KMS-11 (cell line): ENCODE measurements at regions not wholly inside any gene's neighbourhood (a gene's known extent, or its start where the extent isn't known, plus 50 kb on each side); places are given as distances from the start of the nearest gene placed in this dataset.

ENCODE experiments used
- H2AFZ ChIP-seq: fragments of 200-600 bp; sonication (generic); 2 replicates; pipeline ENCODE4 v1.6.1; 2016; ENCODE audit warnings: antibody characterized with exemption, mixed run types, low read depth
- H3K27ac ChIP-seq: fragments of 200-600 bp; sonication (generic); 2 replicates; pipeline ENCODE4 v1.6.1; 2016; ENCODE audit warnings: mild to moderate bottlenecking, mixed run types
- H3K27me3 ChIP-seq: fragments of 200-600 bp; sonication (generic); 2 replicates; pipeline ENCODE4 v1.6.1; 2017; ENCODE audit warnings: mild to moderate bottlenecking, low read depth, mixed run types, moderate library complexity; ENCODE audit not compliant: insufficient read depth
- H3K36me3 ChIP-seq: fragments of 200-600 bp; sonication (generic); 2 replicates; pipeline ENCODE4 v1.6.1; 2017; ENCODE audit warnings: mild to moderate bottlenecking, mixed run types; ENCODE audit not compliant: insufficient read depth
- H3K4me1 ChIP-seq: fragments of 200-600 bp; sonication (generic); 2 replicates; pipeline ENCODE4 v1.6.1; 2016; ENCODE audit warnings: mild to moderate bottlenecking, low read depth, mixed run types; ENCODE audit not compliant: poor library complexity, severe bottlenecking
- H3K4me2 ChIP-seq: fragments of 200-600 bp; sonication (generic); 2 replicates; pipeline ENCODE4 v1.7.0; 2016; ENCODE audit warnings: mild to moderate bottlenecking, mixed run types
- H3K4me3 ChIP-seq: fragments of 200-600 bp; sonication (generic); IDR thresholded peaks from 2 replicates; pipeline ENCODE4 v1.6.1; 2017; ENCODE audit warnings: low read depth, low read length, mixed read lengths; ENCODE audit not compliant: insufficient read depth
- H3K79me2 ChIP-seq: fragments of 200-600 bp; sonication (generic); 2 replicates; pipeline ENCODE4 v1.6.1; 2016; ENCODE audit warnings: low read depth, mixed run types; ENCODE audit not compliant: insufficient read depth
- H3K9ac ChIP-seq: fragments of 200-600 bp; sonication (generic); 2 replicates; pipeline ENCODE4 v1.6.1; 2016; ENCODE audit warnings: mild to moderate bottlenecking, mixed run types
- H4K20me1 ChIP-seq: fragments of 200-600 bp; sonication (generic); 2 replicates; pipeline ENCODE4 v1.6.1; 2016; ENCODE audit warnings: mild to moderate bottlenecking, mixed run types; ENCODE audit not compliant: insufficient read depth
- TF ChIP-seq, protein P1 (sequence below): fragments of 200-600 bp; sonication (generic); conservative IDR thresholded peaks from 2 replicates; pipeline ENCODE4 v1.6.1; 2017; ENCODE audit warnings: low read depth, mild to moderate bottlenecking, antibody characterized with exemption, low read length, moderate library complexity, mixed read lengths

GRCh38 chr2:42923580-42924417 is 131.4 kb upstream of the HAAO start:
- TF ChIP-seq, protein P1, sequence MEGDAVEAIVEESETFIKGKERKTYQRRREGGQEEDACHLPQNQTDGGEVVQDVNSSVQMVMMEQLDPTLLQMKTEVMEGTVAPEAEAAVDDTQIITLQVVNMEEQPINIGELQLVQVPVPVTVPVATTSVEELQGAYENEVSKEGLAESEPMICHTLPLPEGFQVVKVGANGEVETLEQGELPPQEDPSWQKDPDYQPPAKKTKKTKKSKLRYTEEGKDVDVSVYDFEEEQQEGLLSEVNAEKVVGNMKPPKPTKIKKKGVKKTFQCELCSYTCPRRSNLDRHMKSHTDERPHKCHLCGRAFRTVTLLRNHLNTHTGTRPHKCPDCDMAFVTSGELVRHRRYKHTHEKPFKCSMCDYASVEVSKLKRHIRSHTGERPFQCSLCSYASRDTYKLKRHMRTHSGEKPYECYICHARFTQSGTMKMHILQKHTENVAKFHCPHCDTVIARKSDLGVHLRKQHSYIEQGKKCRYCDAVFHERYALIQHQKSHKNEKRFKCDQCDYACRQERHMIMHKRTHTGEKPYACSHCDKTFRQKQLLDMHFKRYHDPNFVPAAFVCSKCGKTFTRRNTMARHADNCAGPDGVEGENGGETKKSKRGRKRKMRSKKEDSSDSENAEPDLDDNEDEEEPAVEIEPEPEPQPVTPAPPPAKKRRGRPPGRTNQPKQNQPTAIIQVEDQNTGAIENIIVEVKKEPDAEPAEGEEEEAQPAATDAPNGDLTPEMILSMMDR, result no peak
- Histone ChIP-seq H4K20me1 (no peaks in the 10 kb centered on the region), H3K27ac (no peak overlapping the region), H3K4me1 (no peaks in the 10 kb centered on the region), H3K4me2 (no peak overlapping the region), H3K4me3 (no peak overlapping the region), H3K27me3 (no peaks in the 10 kb centered on the region), H3K79me2 (no peaks in the 10 kb centered on the region), H3K36me3 (no peaks in the 10 kb centered on the region), H2AFZ (no peak overlapping the region), H3K9ac (no peak overlapping the region)

DNA sequence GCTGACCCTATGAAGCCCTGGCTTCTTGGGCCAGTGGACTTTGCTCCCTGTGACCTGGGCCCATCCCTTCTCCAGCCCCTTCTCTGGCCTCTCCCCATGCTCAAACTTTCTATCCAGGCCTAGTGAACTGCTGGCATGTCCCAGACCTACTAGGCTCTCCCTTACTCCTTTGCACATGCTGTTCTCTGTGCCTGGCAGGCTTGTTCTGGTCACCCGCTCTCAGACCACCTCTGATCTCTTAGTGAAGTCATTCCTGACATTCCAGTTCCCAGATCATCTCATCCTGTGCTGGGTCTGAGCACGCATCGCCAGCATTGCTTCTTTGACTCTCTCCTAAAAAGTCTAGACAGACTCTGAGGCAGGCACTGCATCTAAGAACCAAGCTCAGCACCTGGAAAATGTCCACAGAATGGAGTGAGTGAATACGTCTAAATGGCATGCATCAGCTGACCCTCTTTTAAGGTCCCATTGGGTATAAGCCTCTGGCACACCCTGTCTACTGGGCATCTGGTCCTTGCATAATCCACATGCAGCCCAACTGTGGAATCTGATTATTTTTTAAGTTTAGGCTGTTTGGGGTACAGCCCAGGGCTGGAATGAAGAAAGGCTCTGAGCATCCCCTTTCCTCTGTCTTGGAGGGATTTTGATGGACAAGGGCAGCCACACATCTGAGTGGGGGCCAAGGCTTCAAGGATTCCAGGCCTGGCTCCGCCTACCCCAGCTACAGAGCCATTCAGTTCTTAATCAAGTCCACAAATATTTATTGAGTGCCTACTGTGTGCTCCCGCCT is 130.6 kb upstream of the HAAO start:
- no peaks in the 10 kb centered on the region for H3K27me3 ChIP-seq
- no peaks in the 10 kb centered on the region for H3K79me2 ChIP-seq
- no peak overlapping the region for H2AFZ ChIP-seq
- no peak overlapping the region for H3K9ac ChIP-seq
- H3K4me2 ChIP-seq, result no peak overlapping the region
- TF ChIP-seq, protein P1, result no peak
- no peak overlapping the region for H3K4me3 ChIP-seq
- H3K4me1 ChIP-seq, result no peaks in the 10 kb centered on the region
- no peaks in the 10 kb centered on the region for H4K20me1 ChIP-seq
- no peak overlapping the region for H3K27ac ChIP-seq
- H3K36me3 ChIP-seq, result no peaks in the 10 kb centered on the region

DNA sequence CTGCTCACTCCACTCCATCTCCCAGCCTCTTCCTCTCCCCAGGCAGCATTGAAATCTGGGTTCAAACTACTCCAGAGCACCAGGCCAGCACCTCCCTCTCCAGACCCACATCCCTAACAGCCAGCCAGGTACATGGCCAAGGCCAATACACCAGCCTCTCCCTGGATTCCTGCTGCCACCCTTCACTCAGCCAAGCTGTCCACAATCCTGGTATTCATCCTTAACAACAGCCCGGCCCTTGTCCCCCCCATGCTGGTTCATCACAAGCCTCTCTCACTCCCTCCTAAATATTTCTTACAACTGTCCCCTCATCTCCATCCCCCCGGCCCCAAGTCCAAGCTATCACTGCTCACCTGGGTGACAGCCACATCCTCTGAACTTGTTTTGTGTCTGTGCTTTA is 129.9 kb upstream of the HAAO start:
- H4K20me1 ChIP-seq, result no peaks in the 10 kb centered on the region
- H3K27ac ChIP-seq, result no peak overlapping the region
- H3K27me3 ChIP-seq, result no peaks in the 10 kb centered on the region
- H2AFZ ChIP-seq, result no peak overlapping the region
- no peaks in the 10 kb centered on the region for H3K36me3 ChIP-seq
- H3K4me1 ChIP-seq, result no peaks in the 10 kb centered on the region
- no peaks in the 10 kb centered on the region for H3K79me2 ChIP-seq
- no peak overlapping the region for H3K9ac ChIP-seq
- TF ChIP-seq, protein P1, result no peak
- H3K4me2 ChIP-seq, result no peak overlapping the region
- no peak overlapping the region for H3K4me3 ChIP-seq

DNA sequence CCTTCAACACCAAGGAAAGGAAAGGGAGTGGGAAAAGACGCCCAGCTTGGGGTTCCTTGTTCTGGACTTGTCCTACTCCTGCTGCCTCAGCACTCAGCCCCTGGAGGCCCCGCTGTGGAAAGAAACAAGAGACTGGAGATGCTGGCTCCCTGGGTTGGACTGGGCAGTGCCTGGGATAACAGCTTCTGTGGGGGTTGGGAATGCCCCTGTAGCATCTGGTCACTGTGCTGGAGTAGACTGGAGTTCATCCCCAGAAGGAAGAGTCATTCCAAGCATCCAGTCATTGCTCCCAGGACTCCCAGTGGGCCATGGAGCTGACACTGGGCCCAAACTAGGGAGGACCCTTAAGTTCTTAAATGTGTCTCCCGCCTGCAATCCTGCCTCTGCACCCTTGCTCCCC is 129.3 kb upstream of the HAAO start:
- Histone ChIP-seq H3K36me3 (no peaks in the 10 kb centered on the region), H3K4me1 (no peaks in the 10 kb centered on the region), H4K20me1 (no peaks in the 10 kb centered on the region), H3K9ac (no peak overlapping the region), H3K27ac (no peak overlapping the region), H3K4me3 (no peak overlapping the region), H2AFZ (no peak overlapping the region), H3K79me2 (no peaks in the 10 kb centered on the region), H3K4me2 (no peak overlapping the region), H3K27me3 (no peaks in the 10 kb centered on the region)
- TF ChIP-seq, protein P1, result no peak
